ENCODE measurements at regions not wholly inside any gene's neighbourhood (a gene's known extent, or its start where the extent isn't known, plus 50 kb on each side); places are given as distances from the start of the nearest gene placed in this dataset.

DNA sequence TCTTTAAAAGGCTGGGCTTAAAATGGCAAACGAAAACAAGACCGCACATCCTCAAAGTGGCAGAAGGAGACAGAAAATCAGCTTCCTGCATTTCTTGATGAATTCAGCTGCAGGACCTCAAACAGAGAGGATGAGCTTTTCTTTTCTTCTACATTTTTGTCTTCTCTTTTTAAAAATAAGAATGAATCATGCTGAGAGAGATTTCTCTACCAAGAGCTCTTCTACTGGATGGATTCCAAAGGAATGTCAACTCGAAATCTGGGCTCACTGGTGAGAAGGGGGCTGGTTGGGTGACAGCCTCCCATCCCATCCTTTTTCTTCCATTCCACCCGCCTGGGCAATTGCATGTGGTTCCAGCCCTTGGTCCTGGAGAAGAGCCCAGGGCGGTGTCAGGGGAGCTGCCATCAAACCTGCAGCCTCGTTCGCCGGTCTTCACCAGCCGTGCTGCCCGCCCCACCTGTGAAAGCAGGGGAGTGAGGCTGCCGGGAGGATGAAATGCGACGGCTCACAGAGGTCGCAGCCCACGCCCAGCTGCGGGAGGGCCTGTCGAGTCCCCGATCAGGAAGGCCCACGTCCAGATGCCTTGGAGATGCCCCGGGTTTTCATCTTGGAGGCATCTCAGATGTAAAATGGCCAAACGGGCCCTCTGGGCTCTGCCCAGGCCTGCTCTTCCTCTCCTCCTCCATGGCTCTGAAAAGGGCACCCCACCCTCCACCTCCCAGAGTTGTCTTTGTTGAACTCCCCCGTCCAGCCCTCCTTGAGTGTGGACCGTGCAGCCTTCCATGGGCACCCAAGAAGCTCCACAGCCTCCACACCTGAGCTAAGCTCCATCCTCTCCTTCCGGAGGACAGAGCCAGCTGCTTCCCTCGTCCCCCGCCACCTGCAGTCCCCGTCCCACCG lies 121.9 kb downstream of the FOXL1 start:
- 57% methylated on average over 28 of the region's 28 CpGs for WGBS (ENCODE audit: insufficient coverage, insufficient replicate concordance, low lambda C conversion rate, missing lambda C conversion rate)
- ChIA-PET RAD21 (ENCODE audit: unreplicated experiment) (no interaction called here), SMC1A (ENCODE audit: uncharacterized antibody, unreplicated experiment) (interaction anchor here (0.7 to 1.8 kb wide), 2 partner anchors 36 to 49 kb away, joined by 4 read pairs; no protein-coding TSS in a partner anchor), CTCF (interaction anchor here (1.2 kb wide), 1 partner anchor 35 kb away, joined by 3 read pairs; no protein-coding TSS in a partner anchor), POLR2A (no interaction called here)
- H3K4me3 ChIP-seq = no peak overlapping the region
- H3K9me3 ChIP-seq (replicated peaks; ENCODE audit: control insufficient read depth, insufficient read depth, low read length) = no peaks in the 10 kb centered on the region
- H3K36me3 ChIP-seq (ENCODE audit: control insufficient read depth in 2 of 2, insufficient read depth in 2 of 2, low read length in 1 of 2) = no peaks in the 10 kb centered on the region
- no peaks in the 10 kb centered on the region for H4K20me1 ChIP-seq (ENCODE audit: control insufficient read depth, insufficient read depth)
- TF ChIP-seq, protein P1, sequence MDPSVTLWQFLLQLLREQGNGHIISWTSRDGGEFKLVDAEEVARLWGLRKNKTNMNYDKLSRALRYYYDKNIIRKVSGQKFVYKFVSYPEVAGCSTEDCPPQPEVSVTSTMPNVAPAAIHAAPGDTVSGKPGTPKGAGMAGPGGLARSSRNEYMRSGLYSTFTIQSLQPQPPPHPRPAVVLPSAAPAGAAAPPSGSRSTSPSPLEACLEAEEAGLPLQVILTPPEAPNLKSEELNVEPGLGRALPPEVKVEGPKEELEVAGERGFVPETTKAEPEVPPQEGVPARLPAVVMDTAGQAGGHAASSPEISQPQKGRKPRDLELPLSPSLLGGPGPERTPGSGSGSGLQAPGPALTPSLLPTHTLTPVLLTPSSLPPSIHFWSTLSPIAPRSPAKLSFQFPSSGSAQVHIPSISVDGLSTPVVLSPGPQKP (IDR thresholded peaks at IDR 0.05; ENCODE audit: low read depth, low read length) = no peak
- TF ChIP-seq SIN3A (IDR thresholded peaks at IDR 0.05; ENCODE audit: low read depth, low read length) (no peak), POLR2AphosphoS2 (IDR thresholded peaks at IDR 0.05; ENCODE audit: low read depth, low read length) (no peak), CUX1 (IDR thresholded peaks at IDR 0.05; ENCODE audit: insufficient replicate concordance, low read depth, low read length) (no peak), SPI1 (IDR thresholded peaks at IDR 0.05; ENCODE audit: borderline replicate concordance, insufficient read depth, low read depth, low read length) (no peak), IRF3 (IDR thresholded peaks at IDR 0.05) (no peak), BCLAF1 (IDR thresholded peaks at IDR 0.05) (no peak), PAX5 (IDR thresholded peaks at IDR 0.05; ENCODE audit: borderline replicate concordance, low read depth, low read length) (no peak)
- no peaks in the 10 kb centered on the region for H3K79me2 ChIP-seq (ENCODE audit: control insufficient read depth, insufficient read depth, low read length)
- in situ Hi-C loops (cut with MboI) (no loop called here), intact Hi-C loops (cut with micrococcal nuclease; ENCODE audit: unreplicated experiment) (no loop called here)
- no TSS peak for BruUV-seq (replicated peaks)
- FAIRE-seq (no peak), DNase-seq (ENCODE audit: low read depth, low spot score) (no peak), ATAC-seq (no peak)
- H3K4me2 ChIP-seq (ENCODE audit: control insufficient read depth, insufficient read depth) = no peak overlapping the region
- no peaks in the 10 kb centered on the region for H3K4me1 ChIP-seq (ENCODE audit: control insufficient read depth, insufficient read depth, low read length)
- no peak overlapping the region for H3K9ac ChIP-seq (ENCODE audit: control insufficient read depth, insufficient read depth, low read length)
- no peaks in the 10 kb centered on the region; a peak in 1 of 4 replicates for H3K27me3 ChIP-seq (replicated peaks in 1 of 2; ENCODE audit: control insufficient read depth in 2 of 2, insufficient read depth in 2 of 2, low read length in 1 of 2)
- H2AFZ ChIP-seq (ENCODE audit: control insufficient read depth, low read depth, low read length) = no peak overlapping the region
- H3K27ac ChIP-seq (ENCODE audit: control insufficient read depth, insufficient read depth) = no peak overlapping the region
